ENCODE measurements at regions not wholly inside any gene's neighbourhood (a gene's known extent, or its start where the extent isn't known, plus 50 kb on each side); places are given as distances from the start of the nearest gene placed in this dataset.

DNA sequence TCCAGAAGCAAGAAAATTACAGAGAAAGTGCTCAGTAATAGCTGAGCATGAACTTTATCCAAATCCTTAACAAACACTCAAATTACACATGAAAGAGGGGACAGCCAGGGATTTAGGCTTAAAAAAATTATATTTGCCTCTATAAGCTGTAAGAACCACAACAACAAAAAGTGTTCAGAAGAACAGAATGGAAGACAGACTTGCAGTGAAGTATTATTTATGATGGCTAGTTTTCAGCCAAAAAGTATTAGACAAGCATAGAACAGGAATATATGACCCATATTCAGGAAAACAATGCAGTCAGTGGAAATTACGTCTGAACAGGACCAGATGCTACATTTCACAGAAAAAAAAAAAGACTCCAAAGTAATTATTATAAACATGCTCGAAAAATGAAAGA lies 1246.3 kb downstream of the NCAM2 start (continued):
- TF ChIP-seq ELF1 (IDR thresholded peaks at IDR 0.05) = no peak

DNA sequence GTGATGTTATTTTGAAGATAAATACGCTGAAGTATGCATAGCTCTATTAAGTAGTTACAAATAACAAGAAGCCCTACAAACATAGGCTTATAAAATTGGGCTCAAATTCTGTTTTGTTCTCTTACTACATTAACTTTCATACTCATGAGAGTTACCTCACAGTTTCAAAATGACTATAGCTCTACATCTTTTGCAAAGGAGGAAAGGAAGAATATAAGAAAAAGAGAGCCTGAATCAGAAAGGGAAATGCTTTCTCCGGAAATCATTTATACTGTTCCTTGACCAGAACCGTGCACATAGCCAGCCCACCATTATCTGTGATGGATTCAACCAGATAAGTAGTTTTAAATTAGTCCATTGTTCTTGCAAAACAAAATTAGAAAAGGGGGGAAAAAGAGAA lies 1252.1 kb downstream of the NCAM2 start:
- no peaks in the 10 kb centered on the region; the same call in 1 of the 2 replicates for H3K9me3 ChIP-seq
- DNase-seq = no peak
- no peaks in the 10 kb centered on the region for H3K27me3 ChIP-seq (ENCODE audit: insufficient read depth)
- no peaks in the 10 kb centered on the region for H3K79me2 ChIP-seq (ENCODE audit: insufficient read depth)
- H4K20me1 ChIP-seq (ENCODE audit: insufficient read depth) = no peaks in the 10 kb centered on the region
- POLR2A ChIA-PET = no interaction called here
- no peaks in the 10 kb centered on the region for H3K9me2 ChIP-seq
- 38% methylated on average over 3 of the region's 3 CpGs for WGBS (ENCODE audit: low lambda C conversion rate)
- TF ChIP-seq, protein P1, sequence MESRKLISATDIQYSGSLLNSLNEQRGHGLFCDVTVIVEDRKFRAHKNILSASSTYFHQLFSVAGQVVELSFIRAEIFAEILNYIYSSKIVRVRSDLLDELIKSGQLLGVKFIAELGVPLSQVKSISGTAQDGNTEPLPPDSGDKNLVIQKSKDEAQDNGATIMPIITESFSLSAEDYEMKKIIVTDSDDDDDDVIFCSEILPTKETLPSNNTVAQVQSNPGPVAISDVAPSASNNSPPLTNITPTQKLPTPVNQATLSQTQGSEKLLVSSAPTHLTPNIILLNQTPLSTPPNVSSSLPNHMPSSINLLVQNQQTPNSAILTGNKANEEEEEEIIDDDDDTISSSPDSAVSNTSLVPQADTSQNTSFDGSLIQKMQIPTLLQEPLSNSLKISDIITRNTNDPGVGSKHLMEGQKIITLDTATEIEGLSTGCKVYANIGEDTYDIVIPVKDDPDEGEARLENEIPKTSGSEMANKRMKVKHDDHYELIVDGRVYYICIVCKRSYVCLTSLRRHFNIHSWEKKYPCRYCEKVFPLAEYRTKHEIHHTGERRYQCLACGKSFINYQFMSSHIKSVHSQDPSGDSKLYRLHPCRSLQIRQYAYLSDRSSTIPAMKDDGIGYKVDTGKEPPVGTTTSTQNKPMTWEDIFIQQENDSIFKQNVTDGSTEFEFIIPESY (IDR thresholded peaks at IDR 0.05; ENCODE audit: borderline replicate concordance, low read depth) = no peak
- TF ChIP-seq NRF1 (IDR thresholded peaks at IDR 0.05; ENCODE audit: low read depth, low read length) = no peak
- no peak for TF ChIP-seq EP300 (IDR thresholded peaks at IDR 0.05; ENCODE audit: borderline replicate concordance in 1 of 2, low read depth in 1 of 2, low read length in 1 of 2)
- TF ChIP-seq, protein P2, sequence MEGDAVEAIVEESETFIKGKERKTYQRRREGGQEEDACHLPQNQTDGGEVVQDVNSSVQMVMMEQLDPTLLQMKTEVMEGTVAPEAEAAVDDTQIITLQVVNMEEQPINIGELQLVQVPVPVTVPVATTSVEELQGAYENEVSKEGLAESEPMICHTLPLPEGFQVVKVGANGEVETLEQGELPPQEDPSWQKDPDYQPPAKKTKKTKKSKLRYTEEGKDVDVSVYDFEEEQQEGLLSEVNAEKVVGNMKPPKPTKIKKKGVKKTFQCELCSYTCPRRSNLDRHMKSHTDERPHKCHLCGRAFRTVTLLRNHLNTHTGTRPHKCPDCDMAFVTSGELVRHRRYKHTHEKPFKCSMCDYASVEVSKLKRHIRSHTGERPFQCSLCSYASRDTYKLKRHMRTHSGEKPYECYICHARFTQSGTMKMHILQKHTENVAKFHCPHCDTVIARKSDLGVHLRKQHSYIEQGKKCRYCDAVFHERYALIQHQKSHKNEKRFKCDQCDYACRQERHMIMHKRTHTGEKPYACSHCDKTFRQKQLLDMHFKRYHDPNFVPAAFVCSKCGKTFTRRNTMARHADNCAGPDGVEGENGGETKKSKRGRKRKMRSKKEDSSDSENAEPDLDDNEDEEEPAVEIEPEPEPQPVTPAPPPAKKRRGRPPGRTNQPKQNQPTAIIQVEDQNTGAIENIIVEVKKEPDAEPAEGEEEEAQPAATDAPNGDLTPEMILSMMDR (IDR thresholded peaks at IDR 0.05) = no peak
- TF ChIP-seq RAD21 (IDR thresholded peaks at IDR 0.05; ENCODE audit: low read length) = no peak
- TF ChIP-seq, protein P3, sequence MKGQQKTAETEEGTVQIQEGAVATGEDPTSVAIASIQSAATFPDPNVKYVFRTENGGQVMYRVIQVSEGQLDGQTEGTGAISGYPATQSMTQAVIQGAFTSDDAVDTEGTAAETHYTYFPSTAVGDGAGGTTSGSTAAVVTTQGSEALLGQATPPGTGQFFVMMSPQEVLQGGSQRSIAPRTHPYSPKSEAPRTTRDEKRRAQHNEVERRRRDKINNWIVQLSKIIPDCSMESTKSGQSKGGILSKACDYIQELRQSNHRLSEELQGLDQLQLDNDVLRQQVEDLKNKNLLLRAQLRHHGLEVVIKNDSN (IDR thresholded peaks at IDR 0.05; ENCODE audit: borderline replicate concordance, low read depth) = no peak
- no peak for TF ChIP-seq RXRA (IDR thresholded peaks at IDR 0.05; ENCODE audit: borderline replicate concordance, low read depth)
- TF ChIP-seq FOSL2 (IDR thresholded peaks at IDR 0.05; ENCODE audit: borderline replicate concordance, low read depth) = no peak
- TF ChIP-seq, protein P4, sequence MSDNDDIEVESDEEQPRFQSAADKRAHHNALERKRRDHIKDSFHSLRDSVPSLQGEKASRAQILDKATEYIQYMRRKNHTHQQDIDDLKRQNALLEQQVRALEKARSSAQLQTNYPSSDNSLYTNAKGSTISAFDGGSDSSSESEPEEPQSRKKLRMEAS (IDR thresholded peaks at IDR 0.05; ENCODE audit: low read depth) = no peak
- no peak for TF ChIP-seq RCOR1 (IDR thresholded peaks at IDR 0.05; ENCODE audit: low read length)
- no peak for TF ChIP-seq CHD2 (IDR thresholded peaks at IDR 0.05; ENCODE audit: low read length, partially characterized antibody)
- no peak overlapping the region for H3K4me3 ChIP-seq (ENCODE audit: low read depth in 2 of 2, low read length in 1 of 2)
- H3F3A ChIP-seq (replicated peaks; ENCODE audit: insufficient read depth) = no peaks in the 10 kb centered on the region
- H3K4me2 ChIP-seq = no peak overlapping the region
- H2AFZ ChIP-seq (ENCODE audit: low read depth) = no peak overlapping the region
- H3K27ac ChIP-seq (ENCODE audit: low read depth in 2 of 2, low read length in 1 of 2) = no peak overlapping the region
- CTCF ChIA-PET = no interaction called here
- H3K4me1 ChIP-seq (ENCODE audit: control insufficient read depth in 1 of 2, insufficient read depth in 2 of 2, low read depth in 1 of 2, low read length in 1 of 2) = no peaks in the 10 kb centered on the region
- H3K9ac ChIP-seq = no peak overlapping the region
- no peaks in the 10 kb centered on the region for H3K36me3 ChIP-seq (replicated peaks in 1 of 2; ENCODE audit: control insufficient read depth in 1 of 2, insufficient read depth in 2 of 2, low read length in 1 of 2)

All from SK-N-SH (cell line).